ENCODE measurements at regions not wholly inside any gene's neighbourhood (a gene's known extent, or its start where the extent isn't known, plus 50 kb on each side); places are given as distances from the start of the nearest gene placed in this dataset.

GRCh38 chr7:135801877-135802276 lies 53.3 kb upstream of the FAM180A start:
- Histone ChIP-seq H3K27me3 (ENCODE audit: insufficient read depth, poor library complexity, severe bottlenecking) (no peaks in the 10 kb centered on the region), H3K27ac (replicated peaks) (no peak overlapping the region), H3K4me3 (replicated peaks; ENCODE audit: insufficient read depth, low read length) (no peak overlapping the region)
- no peak for TF ChIP-seq CTCF (IDR thresholded peaks at IDR 0.05; ENCODE audit: insufficient read depth, low read length)
- no peak for TF ChIP-seq SPI1 (IDR thresholded peaks at IDR 0.05; ENCODE audit: borderline replicate concordance, low read depth)
- no peak for TF ChIP-seq GABPA (IDR thresholded peaks at IDR 0.05; ENCODE audit: low read depth)
- TF ChIP-seq POLR2AphosphoS5 (IDR thresholded peaks at IDR 0.05; ENCODE audit: low read depth): no peak
- TF ChIP-seq REST (IDR thresholded peaks at IDR 0.05; ENCODE audit: insufficient replicate concordance, low read depth): no peak
- DNase-seq (ENCODE audit: low read depth in 1 of 2, low spot score in 1 of 2): no peak

- H3K4me3 ChIP-seq (replicated peaks; ENCODE audit: insufficient read depth, low read length): no peak overlapping the region
- TF ChIP-seq SPI1 (IDR thresholded peaks at IDR 0.05; ENCODE audit: borderline replicate concordance, low read depth) (no peak), CTCF (IDR thresholded peaks at IDR 0.05; ENCODE audit: insufficient read depth, low read length) (peak; percentile 60)
- peak in 1 of 2 experiments; percentile 49 for DNase-seq (ENCODE audit: low read depth in 1 of 2, low spot score in 1 of 2)
- H3K27me3 ChIP-seq (ENCODE audit: insufficient read depth, poor library complexity, severe bottlenecking): no peaks in the 10 kb centered on the region
- no peak overlapping the region for H3K27ac ChIP-seq (replicated peaks)
These were observed 52.6 kb upstream of the FAM180A start for GRCh38 chr7:135801045-135801693.

GRCh38 chr7:135800560-135800959 lies 51.9 kb upstream of the FAM180A start:
- no peak for TF ChIP-seq GABPA (IDR thresholded peaks at IDR 0.05; ENCODE audit: low read depth)
- no peak for TF ChIP-seq SPI1 (IDR thresholded peaks at IDR 0.05; ENCODE audit: borderline replicate concordance, low read depth)
- TF ChIP-seq CTCF (IDR thresholded peaks at IDR 0.05; ENCODE audit: insufficient read depth, low read length): no peak
- no peak for TF ChIP-seq REST (IDR thresholded peaks at IDR 0.05; ENCODE audit: insufficient replicate concordance, low read depth)
- no peak for TF ChIP-seq POLR2AphosphoS5 (IDR thresholded peaks at IDR 0.05; ENCODE audit: low read depth)
- Histone ChIP-seq H3K4me3 (replicated peaks; ENCODE audit: insufficient read depth, low read length) (no peak overlapping the region), H3K27me3 (ENCODE audit: insufficient read depth, poor library complexity, severe bottlenecking) (no peaks in the 10 kb centered on the region), H3K27ac (replicated peaks) (no peak overlapping the region)
- no peak for DNase-seq (ENCODE audit: low read depth in 1 of 2, low spot score in 1 of 2)

GRCh38 chr7:135799881-135800280 lies 51.3 kb upstream of the FAM180A start:
- Histone ChIP-seq H3K27me3 (ENCODE audit: insufficient read depth, poor library complexity, severe bottlenecking) (no peaks in the 10 kb centered on the region), H3K27ac (replicated peaks) (no peak overlapping the region), H3K4me3 (replicated peaks; ENCODE audit: insufficient read depth, low read length) (no peak overlapping the region)
- TF ChIP-seq POLR2AphosphoS5 (IDR thresholded peaks at IDR 0.05; ENCODE audit: low read depth) (no peak), REST (IDR thresholded peaks at IDR 0.05; ENCODE audit: insufficient replicate concordance, low read depth) (no peak), GABPA (IDR thresholded peaks at IDR 0.05; ENCODE audit: low read depth) (no peak), SPI1 (IDR thresholded peaks at IDR 0.05; ENCODE audit: borderline replicate concordance, low read depth) (no peak), CTCF (IDR thresholded peaks at IDR 0.05; ENCODE audit: insufficient read depth, low read length) (no peak)
- no peak for DNase-seq (ENCODE audit: low read depth in 1 of 2, low spot score in 1 of 2)

Data from HL-60 (cell line).